HEK293T (cell line): ENCODE measurements at regions not wholly inside any gene's neighbourhood (a gene's known extent, or its start where the extent isn't known, plus 50 kb on each side); places are given as distances from the start of the nearest gene placed in this dataset.

Experiments
- CTCF ChIA-PET: fragments of 350-600 bp; formaldehyde crosslinking; extraction: SDS; loops from one replicate; lab custom pipeline; 2021; ENCODE audit warnings: antibody characterized with exemption, inconsistent platforms; lab: Yijun Ruan, JAX
- POLR2A ChIA-PET: fragments of 350-600 bp; formaldehyde crosslinking; extraction: SDS; loops from one replicate; lab custom pipeline; 2020; ENCODE audit warnings: antibody characterized with exemption, inconsistent platforms; lab: Yijun Ruan, JAX
- DNase-seq: peaks from one replicate; pipeline ENCODE4 v3.0.0; 2012; ENCODE audit warnings: mixed read lengths; ENCODE audit errors: extremely low spot score
- ARNT ChIP-seq: fragments of 450-650 bp; IDR thresholded peaks from 2 replicates; pipeline ENCODE4 v1.6.1; 2017; ENCODE audit warnings: mild to moderate bottlenecking
- BHLHE40 ChIP-seq: fragments of 450-650 bp; IDR thresholded peaks from 2 replicates; pipeline ENCODE4 v1.6.1; 2016; ENCODE audit warnings: mild to moderate bottlenecking, moderate library complexity, borderline replicate concordance
- CTBP1 ChIP-seq: fragments of 450-650 bp; IDR thresholded peaks from 2 replicates; pipeline ENCODE4 v1.6.1; 2016; ENCODE audit warnings: borderline replicate concordance
- ELF4 ChIP-seq: fragments of 450-650 bp; IDR thresholded peaks from 2 replicates; pipeline ENCODE4 v1.6.1; 2017; ENCODE audit warnings: antibody characterized with exemption
- FOXA1 ChIP-seq: fragments of 450-650 bp; IDR thresholded peaks from 2 replicates; pipeline ENCODE4 v1.6.1; 2016; ENCODE audit warnings: mild to moderate bottlenecking
- FOXK2 ChIP-seq: fragments of 450-650 bp; IDR thresholded peaks from 2 replicates; pipeline ENCODE4 v1.6.1; 2016; ENCODE audit warnings: mild to moderate bottlenecking
- FOXM1 ChIP-seq: fragments of 450-650 bp; IDR thresholded peaks from 2 replicates; pipeline ENCODE4 v1.6.1; 2017; ENCODE audit warnings: mild to moderate bottlenecking, borderline replicate concordance
- HDGF ChIP-seq: fragments of 450-650 bp; IDR thresholded peaks from 2 replicates; pipeline ENCODE4 v1.6.1; 2017; ENCODE audit warnings: antibody characterized with exemption, borderline replicate concordance
- L3MBTL2 ChIP-seq: fragments of 450-650 bp; conservative IDR thresholded peaks from 2 replicates; pipeline ENCODE4 v1.6.1; 2016; ENCODE audit warnings: mild to moderate bottlenecking
- LEF1 ChIP-seq: fragments of 450-650 bp; IDR thresholded peaks from 2 replicates; pipeline ENCODE4 v1.6.1; 2017; ENCODE audit warnings: mild to moderate bottlenecking, borderline replicate concordance
- NFRKB ChIP-seq: fragments of 450-650 bp; IDR thresholded peaks from 2 replicates; pipeline ENCODE4 v1.6.1; 2016; ENCODE audit warnings: mild to moderate bottlenecking, moderate library complexity
- PKNOX1 ChIP-seq: fragments of 450-650 bp; IDR thresholded peaks from 2 replicates; pipeline ENCODE4 v1.6.1; 2016
- SP1 ChIP-seq: fragments of 450-650 bp; IDR thresholded peaks from 2 replicates; pipeline ENCODE4 v1.6.1; 2017
- SUZ12 ChIP-seq: fragments of 450-650 bp; IDR thresholded peaks from 2 replicates; pipeline ENCODE4 v1.6.1; 2016; ENCODE audit warnings: mild to moderate bottlenecking
- TARDBP ChIP-seq: fragments of 450-650 bp; IDR thresholded peaks from 2 replicates; pipeline ENCODE4 v1.6.1; 2016
- ZNF384 ChIP-seq: fragments of 450-650 bp; IDR thresholded peaks from 2 replicates; pipeline ENCODE4 v1.6.1; 2016

GRCh38 chr3:177930771-177931170 is 605.5 kb upstream of the KCNMB2 start:
- TF ChIP-seq FOXA1 (no peak), SP1 (no peak), SUZ12 (no peak), FOXK2 (no peak), ARNT (no peak), BHLHE40 (no peak)
- POLR2A ChIA-PET, result no interaction called here
- CTCF ChIA-PET, result no interaction called here
- DNase-seq, result no peak

GRCh38 chr3:177931346-177931745 is 604.9 kb upstream of the KCNMB2 start:
- TF ChIP-seq SUZ12 (no peak), ELF4 (no peak), SP1 (no peak)
- DNase-seq, result no peak
- ChIA-PET CTCF (no interaction called here), POLR2A (no interaction called here)

- DNase-seq, result no peak
- POLR2A ChIA-PET, result no interaction called here
- TF ChIP-seq PKNOX1 (no peak), HDGF (no peak), L3MBTL2 (no peak), FOXA1 (no peak), NFRKB (no peak), TARDBP (no peak), CTBP1 (no peak), BHLHE40 (no peak), LEF1 (no peak), ELF4 (no peak), FOXM1 (no peak), SP1 (no peak), ZNF384 (no peak), ARNT (no peak), FOXK2 (no peak), SUZ12 (no peak)
- CTCF ChIA-PET, result no interaction called here
Observed at GRCh38 chr3:177932346-177932745, 603.9 kb upstream of the KCNMB2 start.

GRCh38 chr3:177932750-177933660 is 603.2 kb upstream of the KCNMB2 start:
- ChIA-PET CTCF (no interaction called here), POLR2A (no interaction called here)
- TF ChIP-seq FOXK2 (no peak), L3MBTL2 (no peak), NFRKB (no peak)
- DNase-seq, result no peak

GRCh38 chr3:177934001-177934891 is 602.0 kb upstream of the KCNMB2 start:
- ChIA-PET POLR2A (no interaction called here), CTCF (no interaction called here)
- no peak for DNase-seq
- TF ChIP-seq LEF1, result no peak
- TF ChIP-seq SP1, result no peak
- TF ChIP-seq FOXK2, result no peak
- TF ChIP-seq BHLHE40, result no peak
- no peak for TF ChIP-seq FOXA1
- no peak for TF ChIP-seq PKNOX1
- no peak for TF ChIP-seq ARNT
- TF ChIP-seq FOXM1, result no peak

GRCh38 chr3:177935047-177935446 is 601.2 kb upstream of the KCNMB2 start:
- ChIA-PET POLR2A (no interaction called here), CTCF (no interaction called here)
- TF ChIP-seq NFRKB (no peak), L3MBTL2 (no peak), ARNT (no peak), FOXM1 (no peak), LEF1 (no peak), HDGF (no peak), TARDBP (no peak), BHLHE40 (no peak), CTBP1 (no peak), ZNF384 (no peak), FOXK2 (no peak), SP1 (no peak)
- no peak for DNase-seq

GRCh38 chr3:177936721-177937120 is 599.5 kb upstream of the KCNMB2 start:
- TF ChIP-seq FOXA1 (no peak), FOXM1 (no peak), NFRKB (no peak), ELF4 (no peak), BHLHE40 (no peak), SUZ12 (no peak), ARNT (no peak), TARDBP (no peak), LEF1 (no peak), SP1 (no peak)
- ChIA-PET CTCF (no interaction called here), POLR2A (no interaction called here)
- DNase-seq, result no peak
